IMR-90 (cell line): ENCODE measurements at regions not wholly inside any gene's neighbourhood (a gene's known extent, or its start where the extent isn't known, plus 50 kb on each side); places are given as distances from the start of the nearest gene placed in this dataset.

ENCODE experiments used
- ATAC-seq: fragments of 200-7000 bp; cut with Tn5 transposase; 2 replicates; pipeline ENCODE4 v1.9.1; 2020; ENCODE audit warnings: low read depth, mild to moderate bottlenecking, moderate library complexity
- BruUV-seq: library from RNA; stranded (reverse); fragments of 400-500 nt; replicated peaks from 2 replicates; lab custom pipeline; 2021; lab: Mats Ljungman, UMichigan
- CTCF ChIA-PET: fragments of 300-600 bp; formaldehyde crosslinking; extraction: SDS; loops from one replicate; lab custom pipeline; 2021; ENCODE audit warnings: antibody characterized with exemption; lab: Yijun Ruan, JAX
- POLR2A ChIA-PET: fragments of 300-600 bp; sonication (Branson Sonifier 250); formaldehyde crosslinking; loops from one replicate; lab custom pipeline; 2022; ENCODE audit warnings: antibody characterized with exemption; ENCODE audit not compliant: unreplicated experiment; lab: Charles Lee
- DNase-seq: peaks from one replicate; pipeline ENCODE4 v3.0.0; 2013
- H2AFZ ChIP-seq: replicated peaks from 2 replicates; pipeline ENCODE3; 2013; ENCODE audit warnings: low read length, mild to moderate bottlenecking; ENCODE audit not compliant: poor library complexity
- H2AK5ac ChIP-seq: 2 replicates; pipeline ENCODE4 v1.6.1; 2013; ENCODE audit warnings: low read depth, low read length, inconsistent platforms
- H2AK9ac ChIP-seq: replicated peaks from 2 replicates; pipeline ENCODE3; 2013; ENCODE audit warnings: mild to moderate bottlenecking, low read depth, low read length, moderate library complexity; ENCODE audit not compliant: poor library complexity
- H2BK120ac ChIP-seq: 2 replicates; pipeline ENCODE4 v1.6.1; 2013; ENCODE audit warnings: low read depth, low read length, inconsistent platforms
- H2BK15ac ChIP-seq: 3 replicates; pipeline ENCODE4 v1.6.1; 2013; ENCODE audit warnings: low read depth, low read length, inconsistent platforms
- H2BK20ac ChIP-seq: 2 replicates; pipeline ENCODE4 v1.6.1; 2013; ENCODE audit warnings: low read depth, mild to moderate bottlenecking, inconsistent platforms, low read length, moderate library complexity
- H2BK5ac ChIP-seq: 2 replicates; pipeline ENCODE4 v1.6.1; 2013; ENCODE audit warnings: mild to moderate bottlenecking, low read depth, low read length, inconsistent platforms; ENCODE audit not compliant: poor library complexity, severe bottlenecking
- H3K14ac ChIP-seq: replicated peaks from 2 replicates; pipeline ENCODE4 v1.6.1; 2013; ENCODE audit warnings: low read depth, low read length, inconsistent platforms
- H3K18ac ChIP-seq: 2 replicates; pipeline ENCODE4 v1.6.1; 2013; ENCODE audit warnings: low read depth, low read length, control low read depth
- H3K23ac ChIP-seq: 2 replicates; pipeline ENCODE4 v1.6.1; 2013; ENCODE audit warnings: low read depth, low read length, inconsistent platforms
- H3K27ac ChIP-seq: 2 replicates; pipeline ENCODE4 v1.5.1; 2013; ENCODE audit warnings: mild to moderate bottlenecking, control low read depth, low read length; ENCODE audit not compliant: insufficient read depth
- H3K27me3 ChIP-seq: 2 replicates; pipeline ENCODE4 v1.6.1; 2013; ENCODE audit warnings: low read length; ENCODE audit not compliant: control insufficient read depth, insufficient read depth
- H3K36me3 ChIP-seq: 2 replicates; pipeline ENCODE4 v1.6.1; 2013; ENCODE audit warnings: low read length, mixed read lengths; ENCODE audit not compliant: control insufficient read depth, insufficient read depth
- H3K4ac ChIP-seq: 2 replicates; pipeline ENCODE4 v1.6.1; 2013; ENCODE audit warnings: low read depth, low read length, inconsistent platforms
- H3K4me1 ChIP-seq: 2 replicates; pipeline ENCODE4 v1.6.1; 2013; ENCODE audit warnings: low read length, mixed read lengths; ENCODE audit not compliant: control insufficient read depth, insufficient read depth
- H3K4me2 ChIP-seq: 2 replicates; pipeline ENCODE4 v1.6.1; 2013; ENCODE audit warnings: low read depth, mild to moderate bottlenecking, control low read depth, low read length, moderate library complexity
- H3K4me3 ChIP-seq: 2 replicates; pipeline ENCODE4 v1.5.1; 2013; ENCODE audit warnings: low read depth, mild to moderate bottlenecking, control low read depth, low read length, moderate library complexity; ENCODE audit not compliant: insufficient read depth
- H3K56ac ChIP-seq: 2 replicates; pipeline ENCODE4 v1.6.1; 2013; ENCODE audit warnings: low read length, inconsistent platforms; ENCODE audit not compliant: insufficient read depth; ENCODE audit errors: extremely low read depth
- H3K79me1 ChIP-seq, 2 experiments: 2 replicates each; pipeline ENCODE4 v1.6.1; 2013; ENCODE audit warnings: low read length in 2 of 2, inconsistent platforms in 1 of 2, low read depth in 1 of 2
- H3K9ac ChIP-seq: 2 replicates; pipeline ENCODE4 v1.6.1; 2013; ENCODE audit warnings: low read depth, low read length, control low read depth
- H3K9me1 ChIP-seq: 2 replicates; pipeline ENCODE4 v1.6.1; 2013; ENCODE audit warnings: low read length, inconsistent platforms; ENCODE audit not compliant: insufficient read depth
- H3K9me3 ChIP-seq: 2 replicates; pipeline ENCODE4 v1.6.1; 2013; ENCODE audit warnings: low read length; ENCODE audit not compliant: control insufficient read depth, insufficient read depth
- H4K20me1 ChIP-seq: 2 replicates; pipeline ENCODE4 v1.6.1; 2013; ENCODE audit warnings: low read length, inconsistent platforms; ENCODE audit not compliant: insufficient read depth
- H4K5ac ChIP-seq: 2 replicates; pipeline ENCODE4 v1.6.1; 2013; ENCODE audit warnings: mild to moderate bottlenecking, low read depth, low read length, control low read depth
- H4K8ac ChIP-seq, 2 experiments: 2 replicates each; pipeline ENCODE4 v1.6.1; 2013; ENCODE audit warnings: low read depth in 2 of 2, low read length in 2 of 2, control low read depth in 1 of 2, inconsistent platforms in 1 of 2
- H4K91ac ChIP-seq: 2 replicates; pipeline ENCODE4 v1.6.1; 2013; ENCODE audit warnings: low read depth, low read length, inconsistent platforms; ENCODE audit not compliant: insufficient read depth
- BHLHE40 ChIP-seq: fragments of 150-350 bp; IDR thresholded peaks from 2 replicates; pipeline ENCODE4 v1.6.1; 2016; ENCODE audit warnings: mild to moderate bottlenecking, low read depth, low read length
- CEBPB ChIP-seq: IDR thresholded peaks from 2 replicates; pipeline ENCODE4 v1.6.1; 2012; ENCODE audit warnings: low read depth, low read length, improper control_type of control experiment
- CHD1 ChIP-seq: IDR thresholded peaks from 2 replicates; pipeline ENCODE4 v1.6.1; 2012; ENCODE audit warnings: low read depth, low read length, improper control_type of control experiment
- FOS ChIP-seq: fragments of 150-350 bp; IDR thresholded peaks from 2 replicates; pipeline ENCODE4 v1.6.1; 2016; ENCODE audit warnings: low read depth, low read length
- MAFK ChIP-seq: IDR thresholded peaks from 2 replicates; pipeline ENCODE4 v1.6.1; 2012; ENCODE audit warnings: low read depth, low read length, improper control_type of control experiment
- MAZ ChIP-seq: IDR thresholded peaks from 2 replicates; pipeline ENCODE4 v1.6.1; 2012; ENCODE audit warnings: low read depth, mild to moderate bottlenecking, low read length, improper control_type of control experiment, moderate library complexity, borderline replicate concordance
- MXI1 ChIP-seq: IDR thresholded peaks from 2 replicates; pipeline ENCODE4 v1.6.1; 2012; ENCODE audit warnings: low read depth, mild to moderate bottlenecking, low read length, moderate library complexity, borderline replicate concordance
- NFE2L2 ChIP-seq: fragments of 150-350 bp; IDR thresholded peaks from 2 replicates; pipeline ENCODE4 v1.6.1; 2016; ENCODE audit warnings: low read depth, mild to moderate bottlenecking, low read length
- POLR2A ChIP-seq: IDR thresholded peaks from 2 replicates; pipeline ENCODE4 v1.6.1; 2012; ENCODE audit warnings: mild to moderate bottlenecking, low read depth, low read length
- RAD21 ChIP-seq: IDR thresholded peaks from 2 replicates; pipeline ENCODE4 v1.6.1; 2012; ENCODE audit warnings: low read length, improper control_type of control experiment
- RCOR1 ChIP-seq: IDR thresholded peaks from 2 replicates; pipeline ENCODE4 v1.6.1; 2012; ENCODE audit warnings: mild to moderate bottlenecking, low read length, improper control_type of control experiment; ENCODE audit not compliant: insufficient replicate concordance
- RFX5 ChIP-seq: IDR thresholded peaks from 2 replicates; pipeline ENCODE4 v1.8.0; 2012; ENCODE audit warnings: low read depth, mild to moderate bottlenecking, low read length, moderate library complexity
- SMC3 ChIP-seq: fragments of 150-350 bp; IDR thresholded peaks from 2 replicates; pipeline ENCODE4 v1.6.1; 2016; ENCODE audit warnings: low read depth, mild to moderate bottlenecking, antibody characterized with exemption, low read length, moderate library complexity
- WGBS, 2 experiments: methylation state at CpG; one replicate each; pipeline versions ENCODE4 v1.1.5 to v1.1.7; 2013; ENCODE audit warnings: missing lambda C conversion rate in 2 of 2; ENCODE audit not compliant: insufficient read length in 1 of 2; ENCODE audit errors: extremely low coverage in 2 of 2; 5-methylcytosine and 5-hydroxymethylcytosine counted together
- dilution Hi-C: fragments of 300-500 bp; cut with HindIII; formaldehyde crosslinking; loops from one replicate; pipeline ENCODE4 v1.14.3; 2018; ENCODE audit warnings: low sequenced_read_pairs; ENCODE audit not compliant: unreplicated experiment
- in situ Hi-C: fragments of 300-500 bp; cut with MboI; formaldehyde crosslinking; loops from 3 replicates; pipeline ENCODE4 v1.14.3; 2019; ENCODE audit warnings: low sequenced_read_pairs, inconsistent platforms, mixed read lengths
- intact Hi-C: fragments of 100-400 bp; cut with micrococcal nuclease; formaldehyde crosslinking; loops from 2 replicates; pipeline ENCODE4 v1.10.0; 2022
- TF ChIP-seq, protein P1 (sequence below): conservative IDR thresholded peaks from 2 replicates; pipeline ENCODE4 v1.5.1; 2012; ENCODE audit warnings: mild to moderate bottlenecking, low read depth, low read length, improper control_type of control experiment

DNA sequence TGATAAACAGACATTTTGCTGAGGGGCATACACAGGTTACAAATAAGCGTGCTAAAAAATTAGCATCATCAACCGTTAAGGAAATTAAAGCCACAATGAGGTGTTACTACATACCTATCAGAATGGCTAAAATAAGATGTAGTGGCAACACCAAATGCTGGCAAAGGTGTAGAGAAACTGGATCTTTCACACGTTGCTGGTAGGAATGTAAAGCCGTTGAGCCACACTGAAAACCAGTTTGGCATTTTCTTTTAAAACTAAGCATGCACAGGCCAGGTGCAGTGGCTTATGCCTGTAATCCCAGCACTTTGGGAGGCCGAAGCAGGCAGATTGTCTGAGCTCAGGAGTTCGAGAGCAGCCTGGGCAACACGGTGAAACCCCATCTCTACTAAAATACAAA is 67.0 kb upstream of the SYK start:
- BruUV-seq: no TSS peak
- H2AFZ ChIP-seq: no peak overlapping the region
- CTCF ChIA-PET: no interaction called here
- intact Hi-C loops: no loop called here
- DNase-seq (no peak), ATAC-seq (no peak)
- H4K91ac ChIP-seq: no peak overlapping the region
- H3K27ac ChIP-seq: no peak overlapping the region
- no peaks in the 10 kb centered on the region for H4K20me1 ChIP-seq
- in situ Hi-C loops: no loop called here
- no peak overlapping the region for H2BK5ac ChIP-seq
- no peaks in the 10 kb centered on the region for H3K79me1 ChIP-seq
- H2BK20ac ChIP-seq: no peak overlapping the region
- H4K8ac ChIP-seq: no peak overlapping the region
- no peaks in the 10 kb centered on the region for H3K9me1 ChIP-seq
- POLR2A ChIA-PET: no interaction called here
- no peak overlapping the region for H3K4me2 ChIP-seq
- H3K27me3 ChIP-seq: no peaks in the 10 kb centered on the region
- no peaks in the 10 kb centered on the region for H3K36me3 ChIP-seq
- H2AK5ac ChIP-seq: no peak overlapping the region
- H3K4me3 ChIP-seq: no peak overlapping the region
- dilution Hi-C loops: no loop called here
- H4K5ac ChIP-seq: no peak overlapping the region
- H2BK15ac ChIP-seq: no peak overlapping the region
- no peak overlapping the region for H3K23ac ChIP-seq
- no peak overlapping the region for H3K56ac ChIP-seq
- H3K9me3 ChIP-seq: no peaks in the 10 kb centered on the region
- H3K14ac ChIP-seq: no peak overlapping the region
- H3K18ac ChIP-seq: no peak overlapping the region
- H3K9ac ChIP-seq: no peak overlapping the region
- no peak for TF ChIP-seq MAFK
- TF ChIP-seq SMC3: no peak
- TF ChIP-seq POLR2A: no peak
- TF ChIP-seq RAD21: no peak
- no peak for TF ChIP-seq CHD1
- TF ChIP-seq RFX5: no peak
- TF ChIP-seq, protein P1, sequence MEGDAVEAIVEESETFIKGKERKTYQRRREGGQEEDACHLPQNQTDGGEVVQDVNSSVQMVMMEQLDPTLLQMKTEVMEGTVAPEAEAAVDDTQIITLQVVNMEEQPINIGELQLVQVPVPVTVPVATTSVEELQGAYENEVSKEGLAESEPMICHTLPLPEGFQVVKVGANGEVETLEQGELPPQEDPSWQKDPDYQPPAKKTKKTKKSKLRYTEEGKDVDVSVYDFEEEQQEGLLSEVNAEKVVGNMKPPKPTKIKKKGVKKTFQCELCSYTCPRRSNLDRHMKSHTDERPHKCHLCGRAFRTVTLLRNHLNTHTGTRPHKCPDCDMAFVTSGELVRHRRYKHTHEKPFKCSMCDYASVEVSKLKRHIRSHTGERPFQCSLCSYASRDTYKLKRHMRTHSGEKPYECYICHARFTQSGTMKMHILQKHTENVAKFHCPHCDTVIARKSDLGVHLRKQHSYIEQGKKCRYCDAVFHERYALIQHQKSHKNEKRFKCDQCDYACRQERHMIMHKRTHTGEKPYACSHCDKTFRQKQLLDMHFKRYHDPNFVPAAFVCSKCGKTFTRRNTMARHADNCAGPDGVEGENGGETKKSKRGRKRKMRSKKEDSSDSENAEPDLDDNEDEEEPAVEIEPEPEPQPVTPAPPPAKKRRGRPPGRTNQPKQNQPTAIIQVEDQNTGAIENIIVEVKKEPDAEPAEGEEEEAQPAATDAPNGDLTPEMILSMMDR: no peak
- no peak for TF ChIP-seq MAZ
- TF ChIP-seq CEBPB: no peak
- no peak for TF ChIP-seq BHLHE40
- TF ChIP-seq NFE2L2: no peak
- no peak for TF ChIP-seq RCOR1
- no peak for TF ChIP-seq MXI1
- TF ChIP-seq FOS: no peak
- H3K4me1 ChIP-seq: no peaks in the 10 kb centered on the region
- H2BK120ac ChIP-seq: no peak overlapping the region
- H2AK9ac ChIP-seq: no peak overlapping the region
- H3K4ac ChIP-seq: no peak overlapping the region
- no CpG with 5 or more reads among the region's 7 CpGs for WGBS, 2 experiments
